ENCODE measurements at regions not wholly inside any gene's neighbourhood (a gene's known extent, or its start where the extent isn't known, plus 50 kb on each side); places are given as distances from the start of the nearest gene placed in this dataset.

DNA sequence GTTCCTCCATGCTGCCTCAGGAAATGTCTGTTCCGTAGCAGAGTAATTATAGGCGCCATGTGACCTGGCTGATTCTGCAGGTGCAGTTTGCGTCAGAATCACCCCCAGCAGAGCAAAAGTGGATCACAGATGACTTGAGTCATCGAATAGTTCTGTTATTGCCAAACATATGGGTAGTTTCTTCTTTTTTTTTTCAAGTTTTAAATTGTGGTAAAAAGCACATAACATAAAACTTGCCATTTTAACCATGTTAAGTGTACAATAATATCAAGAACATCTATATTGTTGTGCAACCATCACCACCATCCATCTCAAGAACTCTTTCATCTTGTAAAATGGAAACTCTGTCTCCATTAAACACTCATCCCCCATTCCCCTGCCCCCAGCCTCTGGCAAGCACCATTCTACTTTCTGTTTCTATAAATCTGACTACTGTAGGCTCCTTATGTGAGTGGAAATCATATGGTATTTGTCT is 177.7 kb upstream of the TWIST2 start:
- no peak for DNase-seq (ENCODE audit: low read depth in 2 of 2, low spot score in 1 of 2)

DNA sequence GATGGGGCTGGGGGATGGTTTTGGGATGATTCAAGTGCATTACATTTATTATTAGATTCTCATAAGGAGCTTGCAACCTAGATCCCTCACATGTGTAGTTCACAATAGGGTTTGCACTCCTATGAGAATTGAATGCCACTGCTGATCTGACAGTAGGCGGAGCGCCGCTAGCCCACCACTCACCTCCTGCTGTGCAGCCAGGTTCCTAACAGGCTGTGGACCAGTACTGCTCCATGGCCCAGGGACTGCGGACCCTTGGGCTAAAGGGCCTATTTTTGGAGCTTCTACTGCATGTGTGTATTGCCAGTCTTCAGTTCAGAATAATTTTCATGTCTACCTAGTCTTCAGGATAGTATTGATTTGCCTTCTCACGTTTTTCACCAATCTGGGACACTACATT is 165.3 kb upstream of the TWIST2 start:
- DNase-seq (ENCODE audit: low read depth in 2 of 2, low spot score in 1 of 2) = no peak

GRCh38 chr2:238684362-238685326 is 163.2 kb upstream of the TWIST2 start:
- DNase-seq (ENCODE audit: low read depth in 2 of 2, low spot score in 1 of 2) = no peak

DNA sequence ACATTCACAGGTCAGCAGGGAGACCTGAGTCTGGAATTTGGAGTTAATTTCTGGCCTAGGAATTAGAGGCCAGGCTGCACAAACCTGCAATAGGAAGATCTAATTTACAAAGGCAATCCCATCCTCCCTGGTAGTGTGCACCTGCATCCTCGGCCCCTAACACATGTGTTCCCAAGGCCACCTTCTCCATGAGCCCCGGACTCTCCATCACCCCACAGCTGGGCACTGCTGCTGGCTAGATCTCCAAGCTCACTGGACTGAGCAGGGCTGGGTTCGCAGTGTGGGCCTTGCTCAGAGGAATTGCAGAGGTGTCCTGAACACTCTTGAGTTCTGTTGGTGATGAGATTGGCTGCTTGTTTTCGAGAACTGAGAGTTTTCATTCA is 162.6 kb upstream of the TWIST2 start:
- DNase-seq (ENCODE audit: low read depth in 2 of 2, low spot score in 1 of 2) = no peak

DNA sequence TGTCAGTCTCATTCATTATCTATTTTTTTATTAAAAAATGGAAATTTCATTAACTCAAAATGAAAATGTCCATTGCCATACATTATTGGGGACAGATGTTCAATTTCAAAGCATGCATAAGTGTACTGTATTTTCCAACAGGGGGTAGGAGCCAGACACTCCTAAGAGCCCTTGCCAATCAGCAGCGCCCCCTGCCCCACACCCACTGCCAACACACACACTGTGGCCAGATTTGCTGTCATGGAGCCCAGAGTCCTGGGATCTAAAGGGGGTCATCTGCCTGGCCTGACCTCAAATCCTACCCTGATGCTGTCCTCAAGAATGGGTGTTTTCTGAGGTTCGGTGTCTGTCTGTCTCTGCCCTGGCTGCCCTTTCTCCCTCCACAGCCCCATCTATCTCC is 162.2 kb upstream of the TWIST2 start:
- no peak for DNase-seq (ENCODE audit: low read depth in 2 of 2, low spot score in 1 of 2)

- no peak for DNase-seq (ENCODE audit: low read depth in 2 of 2, low spot score in 1 of 2)
Measured at GRCh38 chr2:238686223-238686622, 161.7 kb upstream of the TWIST2 start.

- no peak for DNase-seq (ENCODE audit: low read depth in 2 of 2, low spot score in 1 of 2)
Measured at GRCh38 chr2:238688193-238689153, 159.4 kb upstream of the TWIST2 start.

- DNase-seq (ENCODE audit: low read depth in 2 of 2, low spot score in 1 of 2) = no peak
Measured at GRCh38 chr2:238689331-238689730, 158.6 kb upstream of the TWIST2 start.

DNA sequence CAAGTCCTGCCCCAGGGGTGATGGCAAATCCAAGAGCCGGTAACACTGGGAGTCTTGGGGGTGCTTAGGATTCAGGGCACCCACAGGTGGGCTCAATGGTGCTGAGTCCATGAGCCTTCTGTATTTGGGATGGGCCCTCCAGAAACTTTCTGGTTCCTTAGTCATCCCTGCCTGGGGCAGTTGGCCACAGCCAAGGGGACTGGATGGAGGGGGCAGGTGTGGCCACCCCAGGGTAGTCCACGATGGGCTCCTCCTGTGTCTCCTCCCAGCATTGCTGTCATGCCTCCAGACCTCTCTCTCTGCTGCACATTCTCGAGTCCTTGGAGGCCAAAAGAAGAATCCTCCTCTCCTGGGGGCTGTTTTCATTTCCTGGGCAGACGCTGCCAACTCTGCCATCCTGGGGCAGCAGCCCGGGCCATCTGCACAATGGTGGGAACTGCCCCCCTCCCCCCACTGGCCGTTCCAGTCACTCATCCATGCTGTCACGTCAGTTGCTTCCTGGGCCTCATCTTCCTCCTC is 158.0 kb upstream of the TWIST2 start:
- no peak for DNase-seq (ENCODE audit: low read depth in 2 of 2, low spot score in 1 of 2)

DNA sequence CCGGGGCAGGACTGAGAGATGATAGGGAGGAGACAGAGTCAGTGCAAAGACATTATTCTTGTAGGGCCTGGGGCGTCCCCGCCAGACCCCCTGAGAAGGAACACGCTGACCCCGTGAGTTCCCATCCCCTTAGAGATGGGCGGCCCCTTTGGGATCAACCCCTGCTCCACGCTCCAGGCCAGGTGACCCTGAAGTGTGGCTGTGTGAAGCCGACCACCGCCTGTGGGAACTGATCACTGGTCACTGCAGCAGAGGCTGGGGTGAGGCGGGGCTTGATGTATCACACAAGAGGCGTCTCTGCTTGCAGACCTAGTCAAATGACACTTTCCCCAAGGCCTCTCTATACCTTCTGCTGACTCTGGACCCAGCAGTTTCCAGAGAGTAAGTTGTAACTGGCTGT is 157.4 kb upstream of the TWIST2 start:
- DNase-seq (ENCODE audit: low read depth in 2 of 2, low spot score in 1 of 2) = no peak

DNA sequence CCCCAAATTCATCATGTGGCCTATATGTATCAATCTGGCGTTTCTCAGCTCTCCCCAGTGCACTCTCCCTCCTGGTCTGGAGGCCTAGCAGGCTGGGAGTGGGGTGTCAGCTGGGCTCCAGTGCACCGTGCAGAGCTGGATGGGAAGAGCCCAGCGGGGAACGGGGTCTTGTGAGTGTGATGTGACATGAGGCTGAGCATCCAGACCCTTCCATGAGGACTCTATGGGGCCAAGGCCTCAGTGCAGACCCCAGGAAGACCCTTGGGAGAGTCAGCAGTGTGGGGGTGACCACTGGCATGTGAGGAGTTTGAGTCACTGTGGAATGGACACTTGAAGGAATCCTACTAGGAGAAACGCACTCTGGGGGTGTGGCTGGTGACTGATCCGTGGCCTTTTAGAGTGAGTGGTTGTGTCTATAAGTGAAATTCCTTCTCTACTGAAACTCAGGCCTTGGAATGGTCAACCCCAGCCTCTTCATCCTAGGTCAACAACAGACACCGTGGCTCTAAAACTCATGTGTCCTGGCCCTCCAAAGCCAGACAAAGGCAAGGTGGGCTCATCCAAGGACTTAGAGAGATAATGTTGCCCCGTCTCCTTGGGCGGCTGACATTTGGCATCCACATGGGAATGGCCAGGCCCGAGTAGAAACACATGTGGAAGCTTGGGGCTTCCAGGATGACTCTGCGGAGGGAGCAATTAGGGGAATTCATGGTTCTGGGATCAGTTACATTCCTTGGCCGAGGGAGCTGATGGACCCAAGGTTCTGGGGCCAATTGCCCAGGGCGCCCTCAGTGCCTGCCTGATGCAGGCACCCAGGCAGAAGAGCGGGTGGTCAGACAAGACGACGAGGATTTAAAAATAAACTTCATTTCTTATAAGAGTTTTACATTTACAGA is 156.0 kb upstream of the TWIST2 start:
- DNase-seq (ENCODE audit: low read depth in 2 of 2, low spot score in 1 of 2) = no peak

GRCh38 chr2:238692562-238692961 is 155.3 kb upstream of the TWIST2 start:
- DNase-seq (ENCODE audit: low read depth in 2 of 2, low spot score in 1 of 2) = no peak

DNA sequence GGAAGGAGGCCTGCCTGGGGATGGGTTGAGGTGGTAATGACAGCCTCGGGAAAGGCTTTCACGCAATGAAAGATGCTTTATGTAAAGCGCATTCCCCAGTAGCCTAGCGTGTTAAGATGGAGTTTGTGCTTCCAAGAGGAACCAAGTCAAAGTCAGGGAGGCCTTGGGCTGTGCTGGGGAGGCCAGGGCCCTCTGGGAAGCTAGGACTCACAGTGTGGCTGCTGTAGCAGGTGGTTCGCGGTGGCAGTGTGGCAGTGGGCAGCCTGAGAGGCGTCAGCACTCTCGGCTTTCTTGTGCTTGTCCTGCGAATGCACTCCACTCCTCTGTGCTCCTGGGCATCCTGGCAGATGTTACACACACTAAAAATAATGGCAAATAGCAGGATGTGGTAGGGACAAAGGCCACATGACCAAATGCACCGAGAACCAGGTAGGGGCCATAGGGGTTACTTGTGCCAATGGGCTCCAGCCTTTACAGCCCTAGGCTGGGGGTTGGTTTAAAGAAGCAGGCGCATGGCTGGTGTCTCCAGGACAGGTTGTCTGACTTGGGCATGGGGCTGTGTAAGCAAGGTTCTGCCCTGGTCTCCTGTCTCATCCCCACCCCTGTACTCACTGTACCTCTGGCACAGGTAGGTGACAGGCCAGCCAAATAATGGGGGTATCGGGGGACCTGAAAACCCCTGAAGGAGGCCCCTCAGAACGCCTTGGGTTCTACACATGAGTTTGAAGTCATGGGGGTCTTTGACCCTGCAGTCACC is 154.4 kb upstream of the TWIST2 start:
- no peak for DNase-seq (ENCODE audit: low read depth in 2 of 2, low spot score in 1 of 2)

GRCh38 chr2:238694136-238694755 is 153.6 kb upstream of the TWIST2 start:
- DNase-seq (ENCODE audit: low read depth in 2 of 2, low spot score in 1 of 2) = no peak

DNA sequence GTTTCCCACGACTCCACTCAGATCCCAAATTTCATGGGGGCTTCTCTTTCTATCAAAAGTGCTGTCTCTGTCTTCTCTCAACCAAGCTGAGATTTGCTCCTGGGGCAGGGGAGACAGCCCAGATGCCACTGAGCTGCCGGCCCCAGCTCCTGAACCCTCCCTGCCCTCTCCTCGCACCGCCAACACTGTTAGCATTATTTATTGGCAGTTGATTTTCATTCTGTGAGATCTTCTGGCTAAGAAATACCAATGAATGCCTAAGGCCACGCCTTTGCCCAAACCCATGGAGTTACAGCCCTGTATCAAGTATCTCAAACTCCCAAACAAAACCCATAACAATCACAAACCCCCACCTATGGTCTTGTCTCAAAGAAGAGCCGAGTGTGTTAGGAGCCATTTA is 153.0 kb upstream of the TWIST2 start:
- DNase-seq (ENCODE audit: low read depth in 2 of 2, low spot score in 1 of 2) = no peak

DNA sequence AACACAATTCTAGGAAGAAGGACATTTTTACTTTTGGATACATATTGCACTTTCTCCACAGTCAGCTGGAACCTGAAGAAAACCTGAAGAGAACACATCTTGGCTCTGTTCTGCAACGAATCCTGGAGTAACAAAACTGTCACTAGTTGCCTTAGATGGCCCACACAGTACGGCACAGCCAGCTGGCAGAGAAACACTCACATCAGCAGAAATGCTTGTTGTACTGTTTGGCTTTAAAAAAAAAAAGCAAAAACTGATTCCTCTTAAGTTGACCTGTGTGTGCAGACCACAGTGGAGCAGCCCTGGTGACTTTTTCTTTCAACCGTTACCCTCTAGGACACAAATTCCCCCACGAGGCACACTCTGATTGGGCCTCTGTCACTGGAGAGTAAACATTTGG is 152.3 kb upstream of the TWIST2 start:
- no peak for DNase-seq (ENCODE audit: low read depth in 2 of 2, low spot score in 1 of 2)

DNA sequence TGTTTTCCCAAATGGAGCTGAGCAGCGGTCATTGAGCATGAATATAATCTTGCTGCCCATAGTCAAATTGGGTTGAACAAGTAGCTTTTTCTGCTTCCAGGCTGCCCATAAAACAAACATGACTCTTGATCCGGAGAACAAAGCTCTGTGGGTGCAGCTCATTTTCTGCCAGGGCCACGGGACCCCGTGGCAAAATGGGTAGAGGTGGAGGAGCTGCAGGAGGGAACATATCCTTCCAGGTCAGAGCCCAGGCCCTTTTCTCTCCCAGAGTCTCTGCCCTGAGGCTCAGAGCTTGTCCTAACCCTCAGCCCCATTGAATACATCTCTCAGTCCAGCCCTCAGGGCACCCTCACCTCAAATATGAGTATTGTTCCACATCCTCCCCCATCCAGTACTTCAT is 151.6 kb upstream of the TWIST2 start:
- no peak for DNase-seq (ENCODE audit: low read depth in 2 of 2, low spot score in 1 of 2)

DNA sequence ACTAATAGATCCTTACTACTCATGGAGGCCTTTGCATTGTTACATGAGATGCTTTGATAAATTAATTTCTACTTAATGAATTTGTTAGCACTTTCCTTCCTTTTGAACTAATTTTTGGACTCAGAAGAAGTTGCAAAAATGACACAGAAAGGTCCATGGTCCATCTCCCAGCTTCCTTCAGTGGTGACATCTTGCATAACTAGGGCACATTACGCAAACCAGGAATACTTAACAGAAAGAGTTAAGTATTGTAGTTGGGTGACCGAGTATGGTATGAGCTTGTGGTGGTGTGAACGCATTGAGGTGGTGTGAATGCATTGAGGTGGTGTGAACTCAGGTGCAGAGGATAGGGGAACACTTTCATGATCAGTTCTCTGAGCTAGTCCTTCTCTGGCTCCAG is 151.1 kb upstream of the TWIST2 start:
- DNase-seq (ENCODE audit: low read depth in 2 of 2, low spot score in 1 of 2) = no peak
